PFSK-1 (cell line): ENCODE measurements at regions not wholly inside any gene's neighbourhood (a gene's known extent, or its start where the extent isn't known, plus 50 kb on each side); places are given as distances from the start of the nearest gene placed in this dataset.

Source experiments
- FOXP2 ChIP-seq: optimal IDR thresholded peaks from 2 replicates; pipeline ENCODE3; 2011; ENCODE audit warnings: borderline replicate concordance, control low read depth, inconsistent platforms; ENCODE audit not compliant: insufficient read depth; ENCODE audit errors: extremely low read length, extremely low read depth
- POLR2AphosphoS5 ChIP-seq: IDR thresholded peaks from 2 replicates; pipeline ENCODE4 v1.6.1; 2012; ENCODE audit warnings: low read depth, mild to moderate bottlenecking, control low read depth, low read length, moderate library complexity
- SIN3A ChIP-seq: IDR thresholded peaks from 2 replicates; pipeline ENCODE4 v1.6.1; 2012; ENCODE audit warnings: mild to moderate bottlenecking, low read length, moderate library complexity, borderline replicate concordance; ENCODE audit not compliant: insufficient read depth
- TAF1 ChIP-seq: IDR thresholded peaks from 2 replicates; pipeline ENCODE4 v1.6.1; 2012; ENCODE audit warnings: low read length, control low read depth, borderline replicate concordance; ENCODE audit not compliant: insufficient read depth
- TF ChIP-seq, protein P1 (sequence below), 2 experiments: IDR thresholded peaks; 2 replicates each; pipeline versions ENCODE4 v1.6.1 to v1.8.0; 2011 to 2012; ENCODE audit warnings: low read depth in 2 of 2, low read length in 2 of 2, control low read depth in 1 of 2, inconsistent platforms in 1 of 2, mild to moderate bottlenecking in 1 of 2, moderate library complexity in 1 of 2; ENCODE audit not compliant: insufficient read depth in 1 of 2

DNA sequence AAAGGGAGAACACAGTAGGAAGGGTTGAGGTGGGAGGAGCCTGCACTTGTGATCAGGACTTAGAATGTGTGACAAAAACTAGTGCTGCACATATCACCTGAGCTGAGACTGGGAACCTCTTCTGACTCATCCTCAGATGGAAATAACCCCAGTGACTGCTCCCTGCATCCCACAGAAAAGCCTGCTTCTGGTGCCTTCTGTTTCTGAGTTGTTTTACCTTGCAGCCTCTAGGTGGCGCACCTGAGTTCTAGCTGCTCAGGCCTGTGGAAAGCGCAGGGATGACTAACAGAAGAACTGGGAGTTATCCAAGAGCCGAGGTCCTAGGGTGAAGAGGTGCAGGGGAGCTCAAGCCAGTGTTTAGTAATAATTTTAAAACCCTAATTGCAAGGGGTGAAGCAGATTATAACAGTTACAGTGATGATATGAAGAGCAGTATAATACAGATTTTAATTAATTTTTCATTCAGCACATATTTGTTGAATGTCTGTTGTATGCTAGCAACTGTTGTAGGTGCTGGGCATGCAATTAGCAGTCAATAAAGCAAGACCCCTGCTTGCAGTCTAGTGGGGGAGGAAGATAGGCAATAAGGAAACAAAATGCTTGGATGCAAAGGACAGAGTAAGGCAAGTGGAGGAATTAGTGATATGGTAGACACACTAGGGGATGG lies 302.5 kb downstream of the DHX35 start:
- TF ChIP-seq, protein P1, sequence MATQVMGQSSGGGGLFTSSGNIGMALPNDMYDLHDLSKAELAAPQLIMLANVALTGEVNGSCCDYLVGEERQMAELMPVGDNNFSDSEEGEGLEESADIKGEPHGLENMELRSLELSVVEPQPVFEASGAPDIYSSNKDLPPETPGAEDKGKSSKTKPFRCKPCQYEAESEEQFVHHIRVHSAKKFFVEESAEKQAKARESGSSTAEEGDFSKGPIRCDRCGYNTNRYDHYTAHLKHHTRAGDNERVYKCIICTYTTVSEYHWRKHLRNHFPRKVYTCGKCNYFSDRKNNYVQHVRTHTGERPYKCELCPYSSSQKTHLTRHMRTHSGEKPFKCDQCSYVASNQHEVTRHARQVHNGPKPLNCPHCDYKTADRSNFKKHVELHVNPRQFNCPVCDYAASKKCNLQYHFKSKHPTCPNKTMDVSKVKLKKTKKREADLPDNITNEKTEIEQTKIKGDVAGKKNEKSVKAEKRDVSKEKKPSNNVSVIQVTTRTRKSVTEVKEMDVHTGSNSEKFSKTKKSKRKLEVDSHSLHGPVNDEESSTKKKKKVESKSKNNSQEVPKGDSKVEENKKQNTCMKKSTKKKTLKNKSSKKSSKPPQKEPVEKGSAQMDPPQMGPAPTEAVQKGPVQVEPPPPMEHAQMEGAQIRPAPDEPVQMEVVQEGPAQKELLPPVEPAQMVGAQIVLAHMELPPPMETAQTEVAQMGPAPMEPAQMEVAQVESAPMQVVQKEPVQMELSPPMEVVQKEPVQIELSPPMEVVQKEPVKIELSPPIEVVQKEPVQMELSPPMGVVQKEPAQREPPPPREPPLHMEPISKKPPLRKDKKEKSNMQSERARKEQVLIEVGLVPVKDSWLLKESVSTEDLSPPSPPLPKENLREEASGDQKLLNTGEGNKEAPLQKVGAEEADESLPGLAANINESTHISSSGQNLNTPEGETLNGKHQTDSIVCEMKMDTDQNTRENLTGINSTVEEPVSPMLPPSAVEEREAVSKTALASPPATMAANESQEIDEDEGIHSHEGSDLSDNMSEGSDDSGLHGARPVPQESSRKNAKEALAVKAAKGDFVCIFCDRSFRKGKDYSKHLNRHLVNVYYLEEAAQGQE (IDR thresholded peaks at IDR 0.05; ENCODE audit: insufficient read depth in 1 of 2, low read depth in 2 of 2, low read length in 2 of 2) = no peak
- TF ChIP-seq TAF1 (no peak), SIN3A (no peak)

DNA sequence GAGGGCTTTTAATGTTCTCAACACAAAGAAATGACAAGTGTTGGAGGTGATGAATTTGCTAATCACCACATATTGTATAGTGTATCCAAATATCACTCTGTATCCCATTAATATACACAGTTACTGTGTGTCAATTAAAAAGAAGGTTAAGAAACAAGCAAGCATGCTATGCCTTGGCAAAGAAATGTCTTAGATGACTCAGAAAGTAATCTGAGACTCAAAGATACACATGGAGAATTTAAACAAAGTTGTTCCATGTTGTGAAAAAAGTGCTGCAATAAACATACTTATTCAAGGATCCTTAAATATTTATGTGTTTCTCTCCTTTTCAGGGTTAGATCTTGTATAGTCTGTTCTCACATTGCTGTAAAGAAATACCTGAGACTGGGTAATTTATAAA lies 300.9 kb downstream of the DHX35 start:
- TF ChIP-seq SIN3A (no peak), TAF1 (no peak), POLR2AphosphoS5 (no peak), FOXP2 (no peak)
- TF ChIP-seq, protein P1 (IDR thresholded peaks at IDR 0.05; ENCODE audit: insufficient read depth in 1 of 2, low read depth in 2 of 2, low read length in 2 of 2) = no peak

DNA sequence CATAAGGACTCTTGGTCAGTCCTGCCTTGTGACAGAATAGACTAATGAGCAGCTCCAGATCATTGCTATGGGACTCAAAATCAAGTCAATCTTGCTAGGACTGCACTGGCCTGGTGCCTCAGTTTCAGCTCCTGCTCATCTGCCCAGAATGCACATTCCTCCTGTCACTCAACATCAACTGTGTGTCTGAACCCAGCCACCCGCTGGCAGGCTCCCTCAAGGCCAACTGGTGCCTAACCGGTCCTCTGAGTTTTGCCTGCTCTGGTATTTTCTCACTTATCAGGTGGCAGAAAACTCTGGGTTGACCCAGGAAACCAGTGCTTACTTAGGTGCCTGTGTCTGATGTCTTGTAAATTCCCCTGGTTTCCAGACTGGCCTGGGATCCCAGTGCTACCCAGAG lies 297.7 kb downstream of the DHX35 start:
- TF ChIP-seq TAF1 = no peak

DNA sequence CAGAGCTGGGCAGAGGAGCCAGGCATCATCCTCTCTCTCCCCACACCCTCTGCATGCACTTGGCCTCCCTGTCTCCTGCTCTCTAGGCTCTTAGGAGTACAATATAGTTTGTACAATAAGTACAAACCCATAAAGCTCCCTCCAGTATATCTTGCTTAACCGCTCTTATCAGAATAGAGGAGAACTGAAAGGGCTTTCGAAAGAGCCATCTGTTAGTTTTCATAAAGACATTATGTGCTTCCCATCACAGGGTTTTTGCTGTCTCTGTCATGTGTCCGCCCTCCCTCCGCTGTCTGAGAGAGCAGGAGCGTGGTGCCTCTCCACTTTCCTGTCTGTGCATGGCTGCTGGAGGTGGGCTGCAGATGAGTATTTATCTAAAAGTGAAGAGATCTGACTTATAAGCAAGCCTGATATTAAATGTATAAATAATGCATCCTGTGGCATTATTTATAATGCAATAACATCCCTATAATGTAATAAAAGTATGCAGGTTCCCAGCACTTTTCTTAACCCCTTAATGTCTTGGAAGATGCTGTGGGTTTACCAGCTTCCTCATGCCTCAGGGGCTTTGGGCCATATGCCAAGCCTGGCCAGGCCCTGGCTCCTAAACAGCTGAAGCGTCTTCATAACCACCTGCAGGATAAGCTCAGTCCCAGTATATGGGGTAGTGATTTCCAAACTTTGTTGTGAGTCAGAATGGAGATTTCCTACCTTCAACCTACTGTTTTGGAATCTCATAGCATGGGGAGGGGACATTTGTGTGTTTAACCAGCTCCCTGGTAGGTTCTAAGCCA lies 297.1 kb downstream of the DHX35 start:
- TF ChIP-seq, protein P1 (IDR thresholded peaks at IDR 0.05; ENCODE audit: insufficient read depth in 1 of 2, low read depth in 2 of 2, low read length in 2 of 2) = no peak
- TF ChIP-seq TAF1 (no peak), FOXP2 (no peak), SIN3A (no peak), POLR2AphosphoS5 (no peak)

DNA sequence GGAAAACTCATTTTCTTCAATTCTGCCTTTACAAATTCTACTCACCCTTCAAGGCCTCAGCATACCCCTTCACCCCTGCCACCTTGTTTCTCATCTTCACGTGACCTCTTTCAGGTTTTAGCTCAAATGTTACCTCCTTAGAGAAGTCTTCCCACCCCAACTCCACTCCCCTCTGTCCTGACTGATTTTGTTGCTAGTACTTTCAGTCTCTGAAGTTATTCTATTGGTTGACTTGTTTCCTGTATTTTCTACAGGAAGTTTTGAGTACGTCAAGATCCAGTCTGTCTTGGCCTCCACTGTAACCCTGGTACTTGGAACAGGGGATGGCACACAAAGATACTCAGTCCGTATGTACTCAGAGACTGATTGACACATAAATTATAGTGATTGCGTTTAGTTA lies 296.1 kb downstream of the DHX35 start:
- TF ChIP-seq SIN3A = no peak
- TF ChIP-seq FOXP2 = no peak
- TF ChIP-seq, protein P1 (IDR thresholded peaks at IDR 0.05; ENCODE audit: insufficient read depth in 1 of 2, low read depth in 2 of 2, low read length in 2 of 2) = no peak
- no peak for TF ChIP-seq TAF1
- no peak for TF ChIP-seq POLR2AphosphoS5
